A673 (cell line): ENCODE measurements at regions not wholly inside any gene's neighbourhood (a gene's known extent, or its start where the extent isn't known, plus 50 kb on each side); places are given as distances from the start of the nearest gene placed in this dataset.

Experiments
- EZH2 ChIP-seq: fragments of 200-600 bp; sonication (generic); IDR thresholded peaks from 2 replicates; pipeline ENCODE4 v1.6.1; 2017; ENCODE audit warnings: borderline replicate concordance, low read depth, mild to moderate bottlenecking, mixed read lengths, antibody characterized with exemption, low read length; ENCODE audit not compliant: poor library complexity, severe bottlenecking
- TF ChIP-seq, protein P1 (sequence below): fragments of 300-800, 200-600 bp; sonication (generic); conservative IDR thresholded peaks from 2 replicates; pipeline ENCODE4 v1.5.1; 2017; ENCODE audit warnings: low read depth, mild to moderate bottlenecking, antibody characterized with exemption, low read length, moderate library complexity, mixed read lengths

DNA sequence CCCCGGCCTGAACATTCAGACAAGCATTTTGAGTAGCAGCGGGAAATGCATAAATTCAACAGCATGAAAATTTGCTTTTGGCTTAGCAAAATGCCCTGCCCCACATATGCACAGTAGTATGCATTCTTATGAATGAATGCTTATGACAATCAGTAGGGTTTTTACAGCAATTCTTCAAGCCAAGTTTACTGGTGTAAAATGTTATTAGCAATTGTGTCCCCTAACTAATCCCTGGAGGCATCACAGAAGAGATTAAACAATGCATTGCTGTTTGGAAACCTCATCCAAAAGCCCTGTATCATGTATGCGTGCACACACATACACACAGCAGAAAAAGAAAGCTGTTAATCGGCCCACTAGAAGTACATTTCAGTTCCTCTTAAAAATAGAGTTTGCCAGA is 406.5 kb downstream of the LRIG3 start:
- TF ChIP-seq, protein P1, sequence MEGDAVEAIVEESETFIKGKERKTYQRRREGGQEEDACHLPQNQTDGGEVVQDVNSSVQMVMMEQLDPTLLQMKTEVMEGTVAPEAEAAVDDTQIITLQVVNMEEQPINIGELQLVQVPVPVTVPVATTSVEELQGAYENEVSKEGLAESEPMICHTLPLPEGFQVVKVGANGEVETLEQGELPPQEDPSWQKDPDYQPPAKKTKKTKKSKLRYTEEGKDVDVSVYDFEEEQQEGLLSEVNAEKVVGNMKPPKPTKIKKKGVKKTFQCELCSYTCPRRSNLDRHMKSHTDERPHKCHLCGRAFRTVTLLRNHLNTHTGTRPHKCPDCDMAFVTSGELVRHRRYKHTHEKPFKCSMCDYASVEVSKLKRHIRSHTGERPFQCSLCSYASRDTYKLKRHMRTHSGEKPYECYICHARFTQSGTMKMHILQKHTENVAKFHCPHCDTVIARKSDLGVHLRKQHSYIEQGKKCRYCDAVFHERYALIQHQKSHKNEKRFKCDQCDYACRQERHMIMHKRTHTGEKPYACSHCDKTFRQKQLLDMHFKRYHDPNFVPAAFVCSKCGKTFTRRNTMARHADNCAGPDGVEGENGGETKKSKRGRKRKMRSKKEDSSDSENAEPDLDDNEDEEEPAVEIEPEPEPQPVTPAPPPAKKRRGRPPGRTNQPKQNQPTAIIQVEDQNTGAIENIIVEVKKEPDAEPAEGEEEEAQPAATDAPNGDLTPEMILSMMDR, result no peak
- TF ChIP-seq EZH2, result no peak
